NCI-H82 treated with DMSO at 0.1 percent for 48 hours (cell line): ENCODE measurements at regions not wholly inside any gene's neighbourhood (a gene's known extent, or its start where the extent isn't known, plus 50 kb on each side); places are given as distances from the start of the nearest gene placed in this dataset.
"Not testable (repeated sequence)": the region's sequence is repeated elsewhere in the genome, so short reads cannot be mapped to it uniquely, and the experiment has no call there.

Experiments
- DNase-seq: peaks from one replicate; lab custom pipeline; 2025; ENCODE audit not compliant: unreplicated experiment; lab: John Stamatoyannopoulos, UW

DNA sequence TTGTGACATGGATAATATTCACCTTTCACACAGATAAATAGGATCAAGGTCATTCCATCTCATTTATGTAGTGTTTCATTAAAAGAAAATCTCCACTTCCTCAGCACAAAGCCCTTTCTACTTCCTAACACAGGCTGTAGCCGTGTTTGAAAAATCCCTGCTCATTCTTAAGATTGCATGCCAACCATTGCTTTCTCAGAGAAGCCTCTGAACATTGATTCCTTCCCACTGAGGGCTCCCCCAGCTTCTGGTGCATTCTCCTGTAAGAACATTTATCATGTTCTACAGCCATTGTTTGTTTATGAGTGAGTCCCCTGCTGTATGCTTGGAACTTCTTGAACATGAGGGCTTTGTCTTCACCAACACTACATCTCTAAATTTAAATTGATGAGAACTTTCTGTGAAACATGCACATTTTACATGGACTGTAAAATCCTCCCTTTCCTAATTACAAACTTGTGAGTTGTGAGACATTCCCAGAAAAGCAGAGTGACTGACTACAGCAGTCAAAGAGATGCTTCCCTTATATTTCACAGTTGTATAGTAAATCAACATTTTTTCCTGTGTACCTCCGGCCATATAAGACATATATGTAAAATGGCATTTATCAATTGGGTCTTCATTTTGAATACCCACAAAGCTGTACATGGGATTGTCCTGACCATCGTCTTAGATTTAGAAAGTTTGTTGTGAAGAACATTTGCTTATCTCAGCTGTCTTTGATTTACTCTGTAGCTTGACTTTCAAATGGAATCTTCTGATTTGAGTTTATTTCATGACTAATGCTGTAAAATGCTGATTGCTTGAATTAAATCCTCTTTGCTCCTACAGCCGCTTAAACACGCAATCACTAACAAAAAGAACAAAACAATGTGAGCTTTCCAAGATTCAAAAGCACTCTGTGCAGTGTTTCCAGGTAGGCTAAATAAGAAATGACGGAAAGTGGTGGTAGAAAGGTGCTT lies 600.5 kb upstream of the SLIT2 start:
- no peak for DNase-seq

DNA sequence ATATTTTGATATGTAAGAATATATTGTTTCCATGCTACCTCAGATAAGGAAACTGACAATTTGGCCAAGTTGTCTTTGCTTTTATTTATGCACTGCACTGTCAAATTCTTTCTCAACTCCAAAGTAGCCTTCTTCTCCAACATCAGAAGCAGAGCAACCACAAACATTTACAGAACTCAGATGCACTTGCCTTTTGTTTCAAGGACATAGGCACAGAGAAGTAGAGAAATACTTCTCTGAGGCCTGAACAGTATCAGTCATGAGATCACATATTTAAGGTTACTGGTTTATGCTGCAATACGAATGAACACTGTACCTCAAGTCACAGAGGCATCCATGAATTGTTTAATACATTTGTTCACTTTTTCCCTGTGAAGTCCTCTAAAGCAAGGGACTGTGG lies 606.1 kb upstream of the SLIT2 start:
- DNase-seq = no peak

DNA sequence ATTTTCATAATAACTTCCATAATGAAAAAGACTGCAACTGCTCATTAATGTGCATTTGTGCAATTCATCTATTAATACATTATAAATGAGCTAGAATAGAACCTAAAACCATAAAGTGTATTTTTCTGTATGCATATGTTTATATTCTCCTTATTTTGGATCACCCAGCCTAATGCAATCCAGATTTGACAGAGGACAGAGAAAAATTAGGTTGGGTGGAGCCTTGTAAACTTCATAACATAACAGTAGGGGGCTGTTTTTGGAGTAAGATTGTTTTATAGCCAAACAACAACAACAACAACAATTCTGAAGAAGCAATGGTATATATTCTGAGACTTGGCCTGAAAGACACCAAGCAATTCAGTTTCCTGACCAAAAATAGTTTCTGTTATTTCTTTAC lies 615.3 kb upstream of the SLIT2 start:
- DNase-seq = no peak

DNA sequence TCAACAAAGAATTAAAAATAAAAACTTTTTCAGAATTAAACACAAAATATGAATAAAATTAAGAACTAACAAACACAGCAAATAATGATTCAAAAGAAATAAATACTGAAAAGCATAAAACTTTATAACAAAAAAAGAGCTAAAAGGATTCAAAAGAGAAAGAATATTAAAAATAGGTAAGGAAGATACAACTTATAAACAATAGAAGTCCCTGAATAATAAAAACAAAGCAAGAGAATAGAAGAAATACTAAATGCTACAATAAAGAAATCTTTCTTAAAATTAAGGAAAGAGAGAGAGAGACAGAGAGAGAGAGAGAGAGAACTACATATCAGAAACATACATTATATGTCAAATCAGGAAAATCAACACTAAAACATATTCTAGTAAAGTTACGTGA lies 619.9 kb upstream of the SLIT2 start:
- no peak for DNase-seq

DNA sequence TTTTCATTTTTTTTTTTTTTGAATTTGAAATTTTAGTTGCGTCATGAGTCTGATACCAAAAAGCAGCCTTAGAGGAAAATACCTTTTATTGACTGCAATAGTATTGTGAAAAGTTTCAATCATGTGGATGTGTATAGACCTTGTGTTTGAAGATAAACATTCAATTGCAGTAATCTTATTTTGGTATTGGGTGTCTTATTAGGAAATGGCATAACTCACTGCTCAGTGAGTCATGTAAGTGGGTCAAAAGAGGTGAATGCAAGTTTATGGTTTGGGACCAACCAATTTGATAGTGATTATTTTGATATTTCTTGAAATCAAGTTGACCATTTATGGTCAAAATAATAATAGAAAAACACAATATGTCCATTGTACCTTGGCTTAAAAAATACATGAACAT lies 627.8 kb upstream of the SLIT2 start:
- no peak for DNase-seq

DNA sequence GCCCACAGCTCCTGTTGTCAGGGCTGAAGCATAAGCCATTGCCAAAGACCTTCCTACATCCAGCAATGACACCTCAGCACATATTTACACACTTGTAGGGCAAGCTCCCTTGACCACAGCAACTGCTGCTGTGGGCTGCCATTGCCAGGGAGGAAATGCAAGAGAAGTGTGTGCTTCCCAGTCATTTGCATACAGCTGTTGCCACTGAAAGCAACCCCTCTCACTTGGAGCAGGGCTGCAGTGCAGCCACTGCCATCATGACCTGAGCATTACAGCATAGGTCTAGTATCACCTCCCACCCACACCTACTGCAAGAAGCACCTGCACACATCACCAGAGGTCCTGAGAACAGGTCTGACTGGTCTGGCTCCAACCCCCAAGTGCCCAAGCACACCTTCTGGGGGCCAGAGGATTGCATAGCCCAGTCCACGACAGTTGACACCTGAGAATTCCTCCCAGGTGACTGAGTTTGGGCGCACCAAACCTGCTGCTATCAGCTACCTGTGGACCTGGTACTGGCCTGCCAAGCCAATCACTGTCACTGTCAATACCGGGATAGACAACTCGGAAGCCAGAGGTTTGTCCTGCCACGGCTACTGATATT lies 636.5 kb upstream of the SLIT2 start:
- no peak for DNase-seq

DNA sequence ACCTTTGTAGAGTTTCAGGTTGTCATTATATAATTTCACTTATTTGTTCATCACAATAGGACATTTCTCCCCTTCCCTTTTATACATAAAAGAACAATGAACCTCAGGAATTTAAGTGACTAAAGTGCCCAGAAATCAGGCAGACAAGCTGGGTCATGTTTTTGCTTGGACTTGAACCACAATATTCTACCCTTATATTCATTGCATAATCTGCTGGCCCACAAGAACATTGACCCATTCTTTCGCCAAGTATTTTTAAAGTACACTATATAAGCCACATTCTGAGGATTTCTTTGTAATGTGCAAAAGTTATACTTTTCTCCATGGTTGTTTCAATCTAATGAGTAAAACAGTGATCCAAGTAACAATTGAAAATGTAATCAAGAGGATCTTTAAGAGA lies 637.5 kb upstream of the SLIT2 start:
- no peak for DNase-seq

DNA sequence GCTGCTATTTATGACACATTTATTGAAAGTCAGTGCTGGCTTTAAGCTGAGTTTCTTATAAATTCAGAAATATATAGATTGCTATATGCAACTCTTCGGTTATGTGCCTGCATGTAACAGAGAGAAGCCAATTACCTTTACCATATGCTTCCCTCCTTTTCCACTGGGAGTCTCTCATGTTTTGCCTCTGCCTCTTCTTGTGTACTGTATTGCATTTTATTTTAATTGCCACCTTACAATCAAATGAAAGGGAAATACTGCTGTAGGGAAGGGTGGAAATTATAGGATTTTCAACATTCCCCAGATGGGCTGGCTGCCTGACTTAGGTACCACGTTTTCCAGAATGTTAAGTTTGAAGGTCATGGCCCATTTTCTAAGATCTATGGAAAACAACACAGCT lies 655.4 kb upstream of the SLIT2 start:
- no peak for DNase-seq

DNA sequence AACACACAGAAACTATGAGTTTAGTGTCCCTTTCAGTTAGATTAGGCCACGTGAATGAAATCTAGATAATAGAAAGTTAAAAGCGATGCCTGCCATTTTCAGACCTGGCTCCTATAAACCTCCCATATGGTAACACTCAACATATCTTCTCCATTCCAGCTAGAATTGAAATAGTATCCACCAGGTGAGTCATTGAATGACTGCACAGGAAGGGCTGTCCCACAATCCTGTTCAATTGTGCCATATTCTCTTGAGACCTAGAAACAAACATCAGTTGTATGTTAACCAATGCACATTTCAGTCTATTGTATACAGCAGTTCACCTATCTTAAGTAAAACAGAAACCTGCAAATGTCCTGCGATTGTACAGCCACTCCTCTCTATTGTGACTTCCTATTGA lies 659.3 kb upstream of the SLIT2 start:
- no peak for DNase-seq

DNA sequence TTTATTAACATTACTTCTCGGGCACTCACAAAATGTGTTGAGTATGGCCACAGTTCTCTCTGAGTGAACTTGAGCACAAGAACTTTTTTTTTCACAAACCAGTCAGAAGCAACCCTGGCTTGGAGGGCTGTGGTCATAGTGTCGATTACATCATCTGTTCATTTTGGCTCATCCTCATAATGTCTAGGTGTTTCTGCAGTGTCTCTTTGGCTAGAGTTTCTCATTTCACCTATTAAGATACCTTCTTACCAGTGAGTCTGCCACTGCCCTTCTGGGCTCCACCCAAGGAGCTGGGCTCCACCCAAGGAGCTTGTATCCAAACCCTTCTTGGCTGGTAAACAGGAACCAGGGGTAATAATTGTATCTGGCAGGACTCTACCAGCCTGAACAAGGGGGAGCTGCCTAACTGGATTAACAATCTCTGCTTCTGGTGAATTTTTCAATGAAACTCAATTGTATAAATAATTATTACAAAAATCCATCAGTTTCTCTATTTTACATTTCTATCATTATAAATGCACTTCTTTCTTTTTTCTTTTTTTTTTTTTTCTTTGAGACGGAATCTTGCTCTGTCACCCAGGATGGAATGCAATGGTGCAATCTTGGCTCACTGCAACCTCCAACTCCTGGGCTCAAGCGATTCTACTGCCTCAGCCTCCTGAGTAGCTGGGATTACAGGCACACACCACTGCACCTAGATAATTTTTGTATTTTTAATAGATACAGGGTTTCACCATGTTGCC lies 667.7 kb upstream of the SLIT2 start:
- no peak for DNase-seq

DNA sequence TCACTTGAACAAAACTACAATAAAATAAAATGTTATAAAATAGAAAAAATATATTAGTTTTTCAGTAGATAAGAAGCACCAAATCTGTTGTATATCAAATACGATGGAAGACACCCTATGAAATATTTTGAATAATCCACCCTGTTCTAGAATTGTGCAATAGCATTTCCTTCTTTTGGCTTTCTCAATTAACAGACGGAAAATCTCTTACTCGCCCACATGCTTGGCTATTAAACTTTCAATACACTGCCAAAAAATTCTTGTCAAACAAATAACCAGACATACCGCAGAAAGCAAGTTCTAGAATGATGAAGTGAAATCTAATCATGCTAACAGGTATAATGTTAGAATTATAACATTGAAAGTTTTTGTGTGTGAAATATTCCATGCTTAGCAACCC lies 671.6 kb upstream of the SLIT2 start:
- no peak for DNase-seq

DNA sequence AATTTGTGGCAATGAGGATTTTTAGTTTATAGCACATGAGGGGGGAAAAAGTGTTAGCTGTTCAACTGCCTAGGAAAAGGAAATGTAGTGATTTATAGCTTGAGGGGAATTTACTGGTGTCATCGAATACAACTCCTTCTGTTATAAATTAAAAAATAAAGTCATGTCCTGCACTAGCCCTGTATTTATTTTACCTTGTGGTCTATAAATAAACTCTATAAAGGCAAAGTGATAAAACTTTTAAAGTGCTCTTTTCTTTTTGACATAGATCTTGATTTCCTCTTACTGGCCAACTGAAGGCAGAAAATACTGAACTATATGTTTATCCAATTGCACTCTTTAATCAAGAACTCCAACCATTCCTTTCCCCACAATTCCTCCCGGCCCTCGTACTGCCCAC lies 672.1 kb upstream of the SLIT2 start:
- DNase-seq = no peak

DNA sequence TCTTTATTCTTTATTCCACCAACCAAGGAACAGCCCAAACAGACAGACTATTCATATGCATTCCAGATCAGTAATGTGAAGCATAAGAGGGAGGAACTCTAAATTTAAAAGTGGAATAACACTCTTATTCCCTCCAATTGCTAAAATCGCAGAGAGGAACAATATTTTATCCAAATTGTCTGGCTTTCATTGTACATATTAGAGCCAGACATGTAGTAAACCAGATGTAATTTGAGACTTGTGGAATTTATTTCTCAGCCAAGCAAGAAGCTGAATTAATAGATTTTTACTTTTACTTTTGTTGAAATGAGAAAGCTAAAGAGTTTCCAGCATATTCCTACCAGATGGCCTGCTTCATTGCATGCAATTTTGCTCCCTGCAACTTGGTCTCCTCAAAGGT lies 674.6 kb upstream of the SLIT2 start:
- no peak for DNase-seq

DNA sequence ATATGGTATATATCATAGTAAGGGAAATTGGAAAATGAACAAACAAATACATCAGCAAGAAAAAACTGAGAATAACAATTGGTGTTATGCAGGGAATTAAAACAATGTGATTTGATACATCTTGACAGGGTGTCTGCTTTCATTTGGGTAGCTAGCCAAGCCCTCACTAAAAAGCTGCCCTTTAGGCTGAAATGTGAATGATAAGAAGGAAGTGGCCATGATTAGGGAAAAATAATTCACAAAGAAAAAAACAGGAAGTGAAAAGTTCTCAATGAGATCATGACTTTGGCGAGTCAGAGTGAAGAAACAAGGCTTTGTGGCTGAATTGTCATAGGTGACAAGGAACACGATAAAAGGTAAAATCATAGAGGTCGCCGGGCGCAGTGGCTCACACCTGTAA lies 675.8 kb upstream of the SLIT2 start:
- no peak for DNase-seq

DNA sequence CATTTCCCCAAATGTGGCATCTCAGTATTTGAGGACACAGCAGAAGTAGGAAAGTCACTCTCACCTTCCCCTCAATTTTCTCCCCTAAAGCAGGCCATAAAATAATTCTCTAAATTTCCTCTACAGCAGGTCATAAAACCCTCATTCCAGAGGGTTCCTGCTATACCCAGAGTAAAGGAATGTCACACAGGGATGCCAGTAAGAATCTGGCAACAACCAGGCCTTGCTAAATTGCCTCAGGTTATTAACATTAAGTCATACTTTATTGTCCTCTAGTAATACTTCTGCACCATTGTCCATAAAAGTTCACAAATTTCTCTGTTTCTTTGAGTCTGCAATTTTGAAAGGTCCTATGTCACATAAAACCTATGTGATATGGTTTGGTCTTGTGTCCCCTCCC lies 685.7 kb upstream of the SLIT2 start:
- no peak for DNase-seq

DNA sequence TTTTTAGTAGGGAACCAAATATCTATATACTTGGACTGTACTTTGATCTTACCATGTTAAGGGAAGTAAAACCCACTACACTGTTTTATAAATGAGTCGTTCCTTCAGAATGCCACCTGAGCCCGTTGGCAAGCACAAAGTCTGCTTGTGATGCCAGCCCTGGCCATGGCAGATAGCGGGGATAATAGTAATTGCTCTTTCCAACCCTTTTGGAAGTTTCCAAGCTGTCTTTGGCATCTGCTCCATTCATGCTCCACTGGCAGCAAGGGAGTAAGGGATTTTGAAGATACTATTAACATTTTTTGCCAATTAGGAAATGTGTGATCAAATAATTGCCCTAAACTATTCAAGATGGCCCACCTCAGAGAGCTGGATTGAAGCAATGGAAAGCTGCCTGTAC lies 689.2 kb upstream of the SLIT2 start:
- DNase-seq = no peak

DNA sequence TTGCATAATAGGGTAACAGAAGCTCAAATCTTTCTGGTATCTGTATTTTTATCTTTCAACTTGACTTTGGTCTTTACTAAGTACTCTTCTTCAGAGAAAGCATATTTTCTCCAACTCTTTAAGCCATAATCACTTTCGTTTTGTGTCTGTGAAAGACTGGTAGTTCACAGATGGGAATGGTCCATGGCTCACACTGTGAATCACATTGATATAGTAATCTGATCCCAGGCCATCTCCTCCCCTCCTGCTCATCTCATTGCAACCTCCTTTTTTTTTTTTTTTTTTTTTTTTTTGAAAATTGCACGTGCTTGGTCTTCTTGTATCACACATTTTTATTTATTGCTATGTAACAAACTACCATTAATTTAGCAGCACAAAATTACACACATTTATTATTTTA lies 694.5 kb upstream of the SLIT2 start:
- DNase-seq = no peak

DNA sequence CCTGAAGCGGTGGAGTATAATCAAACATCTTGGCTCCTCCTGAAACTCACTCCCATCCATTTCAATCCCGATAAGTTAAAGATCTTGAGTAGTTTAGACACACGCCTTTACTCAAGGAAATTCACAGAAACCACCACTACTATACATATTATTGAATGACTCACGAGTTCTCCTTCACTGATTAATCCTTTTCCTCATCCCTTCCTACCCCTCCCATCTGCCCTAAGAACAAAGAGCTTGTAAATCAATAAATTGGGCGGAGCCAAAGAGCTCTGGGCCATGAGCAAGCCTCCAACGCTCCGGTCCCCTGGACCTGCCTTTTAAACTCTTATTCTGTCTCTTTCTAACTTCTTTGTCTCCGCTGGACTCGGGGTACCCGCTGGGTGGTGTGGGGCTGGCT lies 695.4 kb upstream of the SLIT2 start:
- not testable (repeated sequence) for DNase-seq

DNA sequence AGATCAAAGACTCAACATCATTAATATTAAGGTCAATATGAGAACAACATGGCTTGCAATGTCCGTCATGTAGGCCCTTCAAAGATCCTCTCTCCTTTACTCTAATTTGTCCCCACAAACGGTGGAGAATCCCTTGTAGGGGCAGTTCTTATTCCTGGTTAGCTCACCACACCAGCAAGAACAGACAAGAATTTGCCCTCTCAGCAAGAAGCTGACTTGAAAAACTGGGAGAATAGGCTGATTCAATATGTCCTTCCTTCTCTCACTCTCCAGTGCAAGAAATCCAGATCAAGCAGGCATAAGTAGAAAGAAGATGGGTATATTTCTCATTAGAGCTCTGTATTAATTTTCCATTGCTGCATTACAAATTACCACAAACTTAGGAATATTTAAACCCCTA lies 704.2 kb upstream of the SLIT2 start:
- DNase-seq = no peak

DNA sequence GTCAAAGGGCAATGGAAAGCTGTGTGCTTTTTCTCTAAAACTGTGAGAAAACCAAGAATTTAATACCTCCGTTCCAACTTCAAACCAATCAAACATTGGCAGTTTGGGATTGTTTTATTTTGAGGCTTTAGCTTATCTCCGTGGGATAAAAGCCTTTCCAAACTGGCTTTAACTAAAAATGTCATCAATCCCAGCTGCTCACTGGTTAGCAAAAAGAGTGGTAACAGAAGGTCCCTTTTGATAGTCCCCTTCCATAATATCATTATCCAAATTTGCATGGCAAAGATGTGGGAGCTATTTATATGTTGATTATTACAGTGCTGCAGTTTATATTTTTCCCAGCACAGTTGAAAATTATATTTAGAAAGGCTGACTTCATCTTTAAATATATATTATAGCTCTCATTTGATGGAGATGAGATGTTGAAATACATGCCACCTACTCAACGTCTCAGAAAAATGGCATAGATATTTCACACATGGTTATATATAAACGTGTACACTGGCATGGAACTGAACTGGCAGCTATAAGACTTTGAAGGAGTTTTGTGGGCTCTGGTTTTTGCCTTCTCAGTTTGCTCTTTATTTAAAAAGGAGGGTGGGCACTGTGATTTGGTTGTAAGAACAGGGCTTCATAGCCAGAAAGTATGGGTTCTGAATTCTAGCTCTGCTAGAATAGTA lies 707.1 kb upstream of the SLIT2 start:
- no peak for DNase-seq

DNA sequence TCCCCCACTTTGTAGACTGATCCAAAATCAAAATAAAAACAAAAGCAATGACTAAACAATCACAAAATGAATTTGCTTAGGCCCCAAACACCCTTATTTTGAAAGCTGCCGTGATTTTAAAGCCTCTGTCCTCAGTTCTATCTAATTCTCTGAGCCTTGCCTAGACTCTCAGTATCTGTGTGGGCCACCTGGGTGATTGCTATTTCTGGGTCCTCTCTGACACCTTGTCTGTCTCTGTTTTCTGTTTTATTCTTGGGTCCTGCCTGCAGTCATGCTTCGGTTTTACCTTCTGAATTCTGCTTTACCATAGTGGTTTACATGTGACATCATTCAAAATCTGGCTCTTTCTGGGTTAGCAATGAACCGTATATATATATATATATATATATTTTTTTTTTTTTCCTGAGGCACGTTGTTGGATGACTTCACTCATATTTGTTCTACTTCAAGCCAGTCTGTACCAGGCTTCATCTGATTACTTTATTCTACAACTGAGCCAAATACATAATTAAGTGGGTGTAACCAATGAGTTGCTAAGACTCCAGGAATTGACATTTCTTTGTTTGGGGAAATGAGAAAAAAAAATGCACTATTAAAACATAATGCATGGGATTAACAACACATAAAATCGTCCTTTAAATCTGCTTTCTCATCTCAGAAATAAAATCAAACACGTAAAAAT lies 710.7 kb upstream of the SLIT2 start:
- no peak for DNase-seq
